OCI-LY3 (cell line): ENCODE measurements at regions not wholly inside any gene's neighbourhood (a gene's known extent, or its start where the extent isn't known, plus 50 kb on each side); places are given as distances from the start of the nearest gene placed in this dataset.

Experiments
- CTCF ChIP-seq: fragments of 200-600, 300-600 bp; sonication (generic); IDR thresholded peaks from 2 replicates; pipeline ENCODE4 v1.5.1; 2014; ENCODE audit warnings: antibody characterized with exemption, low read length, low read depth
- EZH2phosphoT487 ChIP-seq: fragments of 200-600 bp; shearing (Covaris generic); IDR thresholded peaks from 2 replicates; pipeline ENCODE4 v1.6.1; 2018; ENCODE audit warnings: antibody characterized with exemption, mixed run types, low read depth

DNA sequence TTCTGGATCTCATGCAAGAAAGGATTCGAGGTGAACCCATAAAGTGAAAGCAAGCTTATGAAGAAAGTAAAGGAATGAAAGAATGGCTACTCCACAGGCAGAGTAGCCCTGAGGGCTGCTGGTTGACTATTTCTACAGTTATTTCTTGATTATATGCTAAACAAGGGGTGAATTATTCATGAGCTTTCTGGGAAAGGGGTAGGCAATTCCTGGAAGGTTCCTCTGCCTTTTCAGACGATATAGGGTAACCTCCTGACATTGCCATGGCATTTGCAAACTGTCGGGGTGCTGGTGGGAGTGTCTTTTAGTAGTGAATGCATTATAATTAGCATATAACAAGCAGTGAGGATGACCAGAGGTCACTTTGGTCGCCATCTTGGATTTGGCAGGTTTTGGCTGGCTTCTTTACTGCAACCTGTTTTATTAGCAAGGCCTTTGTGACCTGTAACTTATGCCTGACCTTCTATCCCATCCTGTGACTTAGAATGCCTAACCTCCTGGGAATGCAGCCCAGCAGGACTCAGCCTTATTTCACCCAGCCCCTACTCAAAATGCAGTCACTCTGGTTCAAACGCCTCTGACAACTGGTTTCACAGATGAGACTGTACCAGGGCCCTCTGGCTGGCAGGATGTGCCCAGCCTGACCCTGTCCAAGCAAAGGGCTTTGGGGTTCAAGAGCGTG is 157.7 kb upstream of the SFSWAP start:
- TF ChIP-seq CTCF (no peak), EZH2phosphoT487 (no peak)
